Immature natural killer cell (primary cell): ENCODE measurements at regions not wholly inside any gene's neighbourhood (a gene's known extent, or its start where the extent isn't known, plus 50 kb on each side); places are given as distances from the start of the nearest gene placed in this dataset.
"Not testable (repeated sequence)": the region's sequence is repeated elsewhere in the genome, so short reads cannot be mapped to it uniquely, and the experiment has no call there.

Source experiments
- DNase-seq, 3 donors: peaks; one replicate each; pipeline ENCODE4 v3.0.0; 2022; ENCODE audit warnings: mixed read lengths in 1 of 3
- H3K27ac Mint-ChIP-seq, 6 donors: one replicate each; pipeline ENCODE4 v1.8.0; 2020; ENCODE audit warnings: mixed read lengths in 6 of 6, mild to moderate bottlenecking in 5 of 6, inconsistent platforms in 4 of 6, moderate library complexity in 3 of 6
- H3K27me3 Mint-ChIP-seq, 3 donors: one replicate each; pipeline ENCODE4 v1.8.0; 2020 to 2021; ENCODE audit warnings: low read depth in 3 of 3, mild to moderate bottlenecking in 3 of 3, mixed read lengths in 3 of 3, moderate library complexity in 3 of 3, inconsistent platforms in 1 of 3
- H3K36me3 Mint-ChIP-seq, 3 donors: one replicate each; pipeline ENCODE4 v1.8.0; 2020; ENCODE audit warnings: mixed read lengths in 3 of 3, inconsistent platforms in 2 of 3, mild to moderate bottlenecking in 2 of 3
- H3K4me1 Mint-ChIP-seq, 2 donors: one replicate each; pipeline ENCODE4 v1.8.0; 2020; ENCODE audit warnings: inconsistent platforms in 2 of 2, mild to moderate bottlenecking in 2 of 2, mixed read lengths in 2 of 2, moderate library complexity in 1 of 2
- H3K4me3 Mint-ChIP-seq, 5 donors: one replicate each; pipeline ENCODE4 v1.8.0; 2020; ENCODE audit warnings: mild to moderate bottlenecking in 5 of 5, mixed read lengths in 5 of 5, inconsistent platforms in 3 of 5, moderate library complexity in 3 of 5
- H3K9me3 Mint-ChIP-seq, 6 donors: one replicate each; pipeline ENCODE4 v1.8.0; 2020; ENCODE audit warnings: mild to moderate bottlenecking in 6 of 6, mixed read lengths in 6 of 6, inconsistent platforms in 4 of 6, moderate library complexity in 3 of 6

DNA sequence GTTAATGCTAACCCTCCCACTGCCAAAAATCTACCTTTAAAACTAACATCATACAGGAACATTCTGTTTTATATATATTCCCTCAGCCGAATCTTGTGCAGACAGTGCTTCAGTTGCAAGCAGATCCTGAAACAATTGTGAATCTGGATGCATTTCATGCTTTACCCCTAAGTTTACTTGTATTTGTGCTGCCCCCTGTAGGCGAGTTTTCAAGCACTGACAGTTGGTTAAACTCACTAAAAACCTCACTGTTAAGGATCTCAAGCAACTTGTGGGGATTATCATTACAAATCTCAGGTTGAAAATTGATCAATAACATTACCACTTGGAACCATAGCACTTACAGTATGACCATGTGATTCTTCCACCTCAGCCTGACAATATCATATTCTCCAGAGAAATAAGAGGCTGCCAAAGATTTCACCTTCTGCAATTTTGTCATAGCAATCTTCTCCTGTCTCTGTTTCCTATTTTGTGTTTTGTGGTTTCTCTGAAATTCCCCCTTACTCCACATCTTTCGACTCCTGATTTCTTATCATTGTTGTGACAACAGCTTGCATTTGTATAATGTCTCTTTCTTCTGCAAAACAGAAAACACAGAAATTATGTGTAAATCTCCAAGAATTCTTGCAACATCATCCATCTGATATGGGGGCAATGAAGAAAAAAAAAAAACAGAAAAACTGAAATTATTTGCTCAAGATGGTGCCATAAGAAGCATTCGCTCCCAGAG is 354.6 kb upstream of the SETBP1 start:
- DNase-seq = peak in 2 of 3 donors; percentile 4 to 17
- H3K9me3 Mint-ChIP-seq = peaks cover 0 to 4% (median 0%) of the 10 kb centered on the region in 6 donors
- no peaks in the 10 kb centered on the region for H3K4me1 Mint-ChIP-seq
- no peak overlapping the region for H3K27ac Mint-ChIP-seq
- no peaks in the 10 kb centered on the region for H3K36me3 Mint-ChIP-seq
- H3K27me3 Mint-ChIP-seq = peaks cover 0 to 8% (median 1%) of the 10 kb centered on the region in 3 donors
- H3K4me3 Mint-ChIP-seq = no peak overlapping the region

DNA sequence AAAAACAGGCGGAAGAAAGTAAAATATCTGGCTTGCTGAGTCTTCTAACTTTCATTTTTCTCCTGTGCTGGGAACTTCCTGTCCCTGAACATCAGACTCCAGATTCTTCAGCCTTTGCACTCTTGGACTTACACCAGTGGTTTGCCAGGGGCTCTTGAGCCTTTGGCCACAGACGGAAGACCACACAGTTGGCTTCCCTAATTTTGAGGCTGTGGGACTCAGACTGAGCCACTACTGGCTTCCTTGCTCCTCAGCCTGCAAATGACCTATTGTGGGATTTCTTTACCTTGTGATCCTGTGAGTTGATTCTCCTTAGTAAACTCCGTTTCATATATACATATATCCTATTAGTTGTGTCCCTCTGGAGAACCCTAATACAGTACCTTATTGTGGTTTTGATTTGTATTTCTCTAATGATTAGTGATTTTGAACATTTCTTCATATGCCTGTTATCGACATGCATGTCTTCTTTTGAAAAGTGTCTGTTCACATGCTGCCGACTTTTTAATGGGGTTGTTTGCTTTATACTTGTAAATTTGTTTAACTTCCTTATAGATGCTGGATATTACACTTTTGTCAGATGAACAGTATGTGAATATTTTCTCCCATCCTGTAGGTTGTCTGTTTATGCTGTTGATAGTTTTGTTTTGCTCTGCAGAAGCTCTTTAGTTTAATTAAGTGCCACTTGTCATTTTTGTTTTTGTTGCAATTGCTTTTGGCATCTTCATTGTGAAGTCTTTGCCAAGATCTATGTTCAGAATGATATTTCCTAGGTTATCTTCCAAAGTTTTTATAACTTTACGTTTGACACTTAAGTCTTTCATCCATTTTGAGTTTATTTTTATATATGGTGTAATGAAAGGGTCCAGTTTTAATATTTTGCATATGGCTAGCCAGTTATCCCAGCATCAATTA is 348.8 kb upstream of the SETBP1 start:
- no peak overlapping the region for H3K4me3 Mint-ChIP-seq
- peaks cover 0 to 10% (median 8%) of the 10 kb centered on the region in 3 donors for H3K36me3 Mint-ChIP-seq
- H3K27me3 Mint-ChIP-seq = peaks cover 1 to 3% (median 2%) of the 10 kb centered on the region in 3 donors
- H3K27ac Mint-ChIP-seq = no peak overlapping the region
- DNase-seq = no peak
- no peaks in the 10 kb centered on the region for H3K4me1 Mint-ChIP-seq
- H3K9me3 Mint-ChIP-seq = peaks cover 4 to 14% (median 5%) of the 10 kb centered on the region in 6 donors

DNA sequence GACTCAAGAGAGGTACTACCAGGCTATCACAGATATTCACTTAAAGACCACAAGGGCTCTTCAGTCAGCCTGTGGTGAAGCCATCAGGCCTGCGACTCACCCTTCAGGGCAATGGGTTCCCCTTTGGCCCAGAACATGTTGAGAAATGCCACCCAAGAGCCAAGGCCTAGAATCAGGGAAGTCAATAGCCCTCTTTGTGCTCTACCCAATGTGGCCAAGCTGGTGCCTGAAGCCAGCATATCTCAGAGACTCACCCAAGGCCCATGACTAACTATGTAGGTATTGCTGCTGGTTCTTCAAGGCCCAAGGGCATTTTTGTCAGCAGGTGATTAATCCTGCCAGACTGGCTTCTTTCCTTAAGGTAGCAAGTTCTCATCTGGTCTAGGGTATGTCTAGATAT is 338.9 kb upstream of the SETBP1 start:
- peaks cover 16 to 39% (median 30%) of the 10 kb centered on the region in 6 donors for H3K9me3 Mint-ChIP-seq
- no peak overlapping the region for H3K27ac Mint-ChIP-seq
- H3K4me1 Mint-ChIP-seq = no peaks in the 10 kb centered on the region
- peaks cover 9 to 23% (median 16%) of the 10 kb centered on the region in 3 donors for H3K36me3 Mint-ChIP-seq
- H3K4me3 Mint-ChIP-seq = no peak overlapping the region
- DNase-seq = no peak
- H3K27me3 Mint-ChIP-seq = peaks cover 3 to 9% (median 4%) of the 10 kb centered on the region in 3 donors

DNA sequence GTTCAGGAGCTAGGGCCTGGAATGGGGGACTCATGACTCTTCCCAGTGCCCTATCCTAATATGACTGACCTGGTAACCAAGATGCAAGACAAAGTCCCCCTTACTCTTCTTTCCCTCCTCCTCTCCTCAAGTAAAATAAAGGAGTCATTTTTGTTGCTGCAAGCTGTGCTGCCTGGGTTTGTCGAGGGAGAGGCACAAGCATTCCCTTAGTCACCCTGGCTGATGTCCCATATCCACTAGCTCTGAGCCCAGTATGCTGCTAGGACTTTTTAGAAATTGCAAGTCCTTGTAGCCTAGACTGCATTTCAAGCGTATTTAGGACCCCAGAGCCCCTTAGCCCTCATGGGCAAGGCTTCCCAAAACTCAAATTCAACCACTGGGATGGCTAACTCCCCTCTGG is 338.5 kb upstream of the SETBP1 start:
- Mint-ChIP-seq H3K9me3 (peaks cover 16 to 35% (median 29%) of the 10 kb centered on the region in 6 donors), H3K36me3 (peaks cover 9 to 23% (median 15%) of the 10 kb centered on the region in 3 donors), H3K27me3 (peaks cover 3 to 9% (median 4%) of the 10 kb centered on the region in 3 donors), H3K4me3 (no peak overlapping the region), H3K27ac (no peak overlapping the region), H3K4me1 (no peaks in the 10 kb centered on the region)
- DNase-seq = no peak

DNA sequence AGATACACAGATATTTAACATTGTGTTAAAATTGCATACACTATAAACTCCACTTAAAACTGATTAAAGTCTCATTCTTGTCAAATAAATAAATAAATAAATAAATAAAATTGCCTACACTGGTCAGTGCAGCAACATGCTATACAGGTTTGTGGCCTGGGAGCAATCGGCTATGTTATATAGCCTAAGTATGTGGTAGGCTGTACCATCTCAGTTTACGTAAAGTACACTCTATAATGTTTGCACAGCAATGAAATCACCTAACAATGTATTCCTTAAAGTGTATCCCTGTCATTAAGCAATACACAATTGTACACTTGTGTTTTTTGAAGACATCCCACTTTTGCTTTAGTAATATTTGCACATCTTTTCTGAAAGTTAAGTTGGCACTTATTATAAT is 337.7 kb upstream of the SETBP1 start:
- H3K36me3 Mint-ChIP-seq = peaks cover 7 to 22% (median 14%) of the 10 kb centered on the region in 3 donors
- no peaks in the 10 kb centered on the region for H3K4me1 Mint-ChIP-seq
- H3K27me3 Mint-ChIP-seq = peaks cover 3 to 7% (median 4%) of the 10 kb centered on the region in 3 donors
- no peak overlapping the region for H3K4me3 Mint-ChIP-seq
- no peak for DNase-seq
- H3K27ac Mint-ChIP-seq = no peak overlapping the region
- peaks cover 9 to 27% (median 22%) of the 10 kb centered on the region in 6 donors for H3K9me3 Mint-ChIP-seq

DNA sequence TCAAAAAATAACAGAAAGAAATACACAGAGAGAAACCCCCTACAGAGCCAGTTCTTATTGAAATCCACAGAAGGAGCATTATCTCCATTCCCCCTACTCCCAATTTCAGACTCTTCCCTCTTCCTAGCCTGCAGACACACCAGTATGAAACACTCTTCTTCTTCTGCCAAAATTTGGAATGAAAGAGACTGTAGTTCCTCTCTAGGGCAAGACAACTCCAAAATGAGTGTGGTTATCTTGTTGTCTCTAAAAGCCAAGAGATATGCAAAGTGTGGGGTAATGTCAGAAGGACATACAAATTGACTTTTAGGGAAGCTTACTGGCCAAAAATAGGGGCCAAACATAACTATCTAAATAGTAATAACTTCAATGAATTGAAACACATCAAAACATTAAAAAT is 337.1 kb upstream of the SETBP1 start:
- Mint-ChIP-seq H3K36me3 (peaks cover 1 to 16% (median 8%) of the 10 kb centered on the region in 3 donors), H3K4me1 (no peaks in the 10 kb centered on the region), H3K27me3 (peaks cover 3 to 4% (median 4%) of the 10 kb centered on the region in 3 donors), H3K9me3 (peaks cover 9 to 21% (median 16%) of the 10 kb centered on the region in 6 donors), H3K4me3 (no peak overlapping the region), H3K27ac (no peak overlapping the region)
- no peak for DNase-seq

DNA sequence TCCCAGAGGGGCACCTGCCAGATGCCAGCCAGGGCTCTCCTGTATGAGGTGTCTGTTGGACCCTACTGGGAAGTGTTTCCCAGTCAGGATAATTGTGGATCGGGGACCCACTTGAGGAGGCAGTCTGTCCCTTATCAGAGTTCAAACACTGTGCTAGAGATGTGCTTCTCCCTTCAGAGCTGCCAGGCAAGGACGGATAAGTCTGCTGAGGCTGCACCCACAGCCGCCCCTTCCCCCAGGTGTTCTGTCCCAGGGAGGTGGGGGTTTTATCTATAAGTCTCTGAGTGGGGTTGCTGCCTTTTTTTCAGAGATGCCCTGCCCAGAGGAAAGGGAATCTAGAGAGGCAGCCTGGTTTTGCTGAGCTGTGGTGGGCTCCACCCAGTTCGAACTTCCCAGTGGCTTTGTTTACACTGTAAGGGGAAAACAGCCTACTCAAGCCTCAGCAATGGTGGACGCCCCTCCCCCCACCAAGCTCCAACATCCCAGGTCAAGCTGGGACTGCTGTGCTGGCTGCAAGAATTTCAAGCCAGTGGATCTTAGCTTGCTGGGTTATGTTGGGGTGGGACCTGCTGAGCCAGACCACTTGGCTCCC is 324.0 kb upstream of the SETBP1 start:
- no peaks in the 10 kb centered on the region for H3K4me1 Mint-ChIP-seq
- H3K27me3 Mint-ChIP-seq = peaks cover 0 to 5% (median 3%) of the 10 kb centered on the region in 3 donors

DNA sequence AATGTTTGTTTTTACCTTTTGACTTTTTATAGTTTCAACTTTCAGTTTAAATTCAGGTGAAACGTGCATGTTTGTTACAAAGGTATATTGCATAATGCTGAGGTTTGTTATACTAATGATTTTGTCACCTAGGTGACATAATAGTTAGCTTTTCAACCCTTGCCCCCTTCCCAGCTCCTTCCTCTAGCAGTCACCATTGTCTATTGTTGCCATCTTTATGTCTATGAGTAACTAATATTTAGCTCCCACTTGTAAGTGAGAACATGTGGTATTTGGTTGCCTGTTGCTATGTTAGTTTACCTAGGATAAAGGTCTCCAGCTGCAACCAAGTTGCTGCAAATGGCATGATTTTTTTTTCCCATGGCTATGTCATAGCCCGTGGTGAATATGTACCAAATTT is 322.3 kb upstream of the SETBP1 start:
- Mint-ChIP-seq H3K36me3 (peaks cover 0 to 9% (median 4%) of the 10 kb centered on the region in 3 donors), H3K4me1 (no peaks in the 10 kb centered on the region), H3K27ac (no peak overlapping the region), H3K9me3 (peaks cover 0 to 8% (median under 1%) of the 10 kb centered on the region in 6 donors), H3K4me3 (no peak overlapping the region), H3K27me3 (peaks cover 0 to 5% (median 3%) of the 10 kb centered on the region in 3 donors)
- DNase-seq = no peak

More for the DNA sequence above, 324.0 kb upstream of the SETBP1 start:
- DNase-seq = no peak
- Mint-ChIP-seq H3K4me3 (no peak overlapping the region), H3K36me3 (peaks cover 0 to 9% (median 4%) of the 10 kb centered on the region in 3 donors), H3K9me3 (peaks cover 0 to 9% (median 2%) of the 10 kb centered on the region in 6 donors), H3K27ac (no peak overlapping the region)

DNA sequence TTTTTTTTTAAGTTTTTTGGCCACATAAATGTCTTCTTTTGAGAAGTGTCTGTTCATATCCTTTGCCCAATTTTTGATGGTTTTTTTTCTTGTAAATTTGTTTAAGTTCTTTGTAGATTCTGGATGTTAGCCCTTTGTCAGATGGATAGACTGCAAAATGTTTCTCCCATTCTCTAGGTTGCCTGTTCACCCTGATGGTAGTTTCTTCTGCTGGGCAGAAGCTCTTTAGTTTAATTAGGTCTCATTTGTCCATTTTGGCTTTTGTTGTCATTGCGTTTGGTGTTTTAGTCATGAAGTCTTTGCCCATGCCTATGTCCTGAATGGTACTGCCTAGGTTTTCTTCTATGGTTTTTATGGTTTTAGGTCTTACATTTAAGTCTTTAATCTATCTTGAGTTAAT is 320.9 kb upstream of the SETBP1 start:
- not testable (repeated sequence) for H3K27ac Mint-ChIP-seq, H3K27me3 Mint-ChIP-seq, H3K4me1 Mint-ChIP-seq, H3K36me3 Mint-ChIP-seq, H3K4me3 Mint-ChIP-seq, H3K9me3 Mint-ChIP-seq
- peak in 1 of 3 donors; percentile 10 for DNase-seq

DNA sequence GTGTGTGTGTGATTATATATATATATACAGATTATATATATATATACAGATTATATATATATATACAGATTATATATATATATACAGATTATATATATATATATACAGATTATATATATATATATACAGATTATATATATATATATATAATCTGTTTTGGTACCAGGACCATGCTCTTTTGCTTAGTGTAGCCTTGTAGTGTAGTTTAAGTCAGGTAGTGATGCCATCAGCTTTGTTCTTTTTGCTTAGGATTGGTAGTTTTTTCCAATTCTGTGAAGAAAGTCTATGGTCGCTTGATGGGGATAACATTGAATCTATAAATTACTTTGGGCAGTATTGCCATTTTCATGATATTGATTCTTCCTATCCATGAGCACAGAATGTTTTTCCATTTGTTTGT is 318.5 kb upstream of the SETBP1 start:
- not testable (repeated sequence) for H3K36me3 Mint-ChIP-seq, H3K4me1 Mint-ChIP-seq, H3K27me3 Mint-ChIP-seq, DNase-seq, H3K9me3 Mint-ChIP-seq, H3K4me3 Mint-ChIP-seq
- peak overlapping the region in 1 of 6 donors; percentile 32 for H3K27ac Mint-ChIP-seq

DNA sequence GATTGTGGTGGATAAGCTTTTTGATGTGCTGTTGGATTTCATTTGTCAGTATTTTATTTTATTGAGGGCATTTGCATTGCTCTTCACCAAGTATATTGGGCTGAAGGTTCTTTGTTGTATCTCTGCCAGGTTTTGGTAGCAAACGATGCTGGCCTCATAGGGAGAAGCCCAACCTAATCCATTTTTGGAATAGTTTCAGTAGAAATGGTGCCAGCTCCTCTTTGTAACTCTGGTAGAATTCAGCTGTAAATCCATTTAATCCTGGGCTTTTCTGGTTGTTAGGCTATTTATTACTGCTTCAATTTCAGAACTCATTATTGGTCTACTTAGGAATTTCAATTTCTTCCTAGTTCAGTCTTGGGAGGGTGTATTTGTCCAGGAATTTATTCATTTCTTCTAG is 309.8 kb upstream of the SETBP1 start:
- H3K27me3 Mint-ChIP-seq = peaks cover 2 to 9% (median 6%) of the 10 kb centered on the region in 3 donors
- no peak overlapping the region for H3K27ac Mint-ChIP-seq
- no peaks in the 10 kb centered on the region for H3K4me1 Mint-ChIP-seq
- DNase-seq = no peak
- H3K36me3 Mint-ChIP-seq = peaks cover 5 to 29% (median 21%) of the 10 kb centered on the region in 3 donors
- H3K9me3 Mint-ChIP-seq = peaks cover 18 to 41% (median 26%) of the 10 kb centered on the region in 6 donors
- no peak overlapping the region for H3K4me3 Mint-ChIP-seq

DNA sequence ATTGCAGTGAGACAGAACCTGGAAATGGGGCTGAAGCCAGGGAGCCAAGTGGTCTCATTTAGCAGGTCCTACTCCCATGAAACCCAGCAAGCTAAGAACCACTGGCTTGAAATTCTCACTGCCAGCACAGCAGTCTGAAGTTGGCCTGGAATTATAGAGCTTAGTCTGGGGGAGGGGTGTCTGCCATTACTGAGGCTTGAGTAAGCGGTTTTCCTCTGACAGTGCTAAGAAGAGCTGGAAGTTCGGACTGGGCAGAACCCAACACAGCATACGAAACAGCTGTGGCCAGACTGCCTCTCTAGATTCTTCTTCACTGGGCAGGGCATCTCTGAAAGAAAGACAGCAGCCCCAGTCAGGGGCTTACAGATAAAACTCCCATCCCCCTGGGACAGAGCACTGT is 305.7 kb upstream of the SETBP1 start:
- Mint-ChIP-seq H3K27me3 (peaks cover 6 to 9% (median 7%) of the 10 kb centered on the region in 3 donors), H3K27ac (no peak overlapping the region), H3K4me3 (no peak overlapping the region), H3K36me3 (peaks cover 11 to 32% (median 21%) of the 10 kb centered on the region in 3 donors), H3K9me3 (peaks cover 22 to 39% (median 30%) of the 10 kb centered on the region in 6 donors), H3K4me1 (no peaks in the 10 kb centered on the region)
- no peak for DNase-seq

DNA sequence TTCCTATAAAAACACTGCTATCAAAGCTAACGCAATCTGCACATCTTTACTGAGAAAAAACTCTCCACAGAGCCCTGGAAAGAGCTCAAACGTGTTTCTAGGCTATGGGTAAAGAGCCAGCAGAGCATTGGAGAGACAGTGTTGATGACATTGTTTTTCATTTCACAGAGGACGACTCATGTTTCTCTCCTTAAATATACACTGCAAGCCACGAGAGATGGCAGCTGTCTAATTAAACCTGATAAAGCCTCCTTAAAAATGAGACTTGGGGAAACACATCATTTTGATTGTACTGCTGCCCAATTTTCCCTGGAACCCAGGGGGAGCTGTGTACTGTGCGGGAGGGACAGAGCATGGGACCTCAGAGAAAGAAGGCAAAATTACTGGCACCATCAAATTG is 294.3 kb upstream of the SETBP1 start:
- Mint-ChIP-seq H3K36me3 (no peaks in the 10 kb centered on the region), H3K9me3 (no peaks in the 10 kb centered on the region)

More for the DNA sequence above, 294.3 kb upstream of the SETBP1 start:
- H3K27ac Mint-ChIP-seq = no peak overlapping the region
- H3K4me3 Mint-ChIP-seq = no peak overlapping the region
- peaks cover 0 to 2% (median 0%) of the 10 kb centered on the region in 3 donors for H3K27me3 Mint-ChIP-seq
- no peaks in the 10 kb centered on the region for H3K4me1 Mint-ChIP-seq
- no peak for DNase-seq
